ENCODE measurements at regions not wholly inside any gene's neighbourhood (a gene's known extent, or its start where the extent isn't known, plus 50 kb on each side); places are given as distances from the start of the nearest gene placed in this dataset.
"Not testable (repeated sequence)": the region's sequence is repeated elsewhere in the genome, so short reads cannot be mapped to it uniquely, and the experiment has no call there.

- no peak for DNase-seq (ENCODE audit: low spot score)
Observed at GRCh38 chr1:234820597-234820996, 210.6 kb upstream of the IRF2BP2 start.

- DNase-seq (ENCODE audit: low spot score): not testable (repeated sequence)
Observed at GRCh38 chr1:234819845-234820244, 209.9 kb upstream of the IRF2BP2 start.

GRCh38 chr1:234818040-234818387 is 208.0 kb upstream of the IRF2BP2 start:
- DNase-seq (ENCODE audit: low spot score): not testable (repeated sequence)

- not testable (repeated sequence) for DNase-seq (ENCODE audit: low spot score)
Observed at GRCh38 chr1:234817313-234818039, 207.5 kb upstream of the IRF2BP2 start.

GRCh38 chr1:234816864-234817263 is 206.9 kb upstream of the IRF2BP2 start:
- not testable (repeated sequence) for DNase-seq (ENCODE audit: low spot score)

GRCh38 chr1:234816186-234816851 is 206.3 kb upstream of the IRF2BP2 start:
- not testable (repeated sequence) for DNase-seq (ENCODE audit: low spot score)

- not testable (repeated sequence) for DNase-seq (ENCODE audit: low spot score)
Observed at GRCh38 chr1:234815295-234815815, 205.4 kb upstream of the IRF2BP2 start.

- not testable (repeated sequence) for DNase-seq (ENCODE audit: low spot score)
Observed at GRCh38 chr1:234814235-234814634, 204.3 kb upstream of the IRF2BP2 start.

- DNase-seq (ENCODE audit: low spot score): not testable (repeated sequence)
Observed at GRCh38 chr1:234811824-234812223, 201.8 kb upstream of the IRF2BP2 start.

- not testable (repeated sequence) for DNase-seq (ENCODE audit: low spot score)
Observed at GRCh38 chr1:234810726-234811125, 200.7 kb upstream of the IRF2BP2 start.

GRCh38 chr1:234809854-234810245 is 199.9 kb upstream of the IRF2BP2 start:
- not testable (repeated sequence) for DNase-seq (ENCODE audit: low spot score)

- not testable (repeated sequence) for DNase-seq (ENCODE audit: low spot score)
Observed at GRCh38 chr1:234808943-234809853, 199.2 kb upstream of the IRF2BP2 start.

- DNase-seq (ENCODE audit: low spot score): not testable (repeated sequence)
Observed at GRCh38 chr1:234808459-234808858, 198.5 kb upstream of the IRF2BP2 start.

- not testable (repeated sequence) for DNase-seq (ENCODE audit: low spot score)
Observed at GRCh38 chr1:234807705-234808104, 197.7 kb upstream of the IRF2BP2 start.

- DNase-seq (ENCODE audit: low spot score): not testable (repeated sequence)
Observed at GRCh38 chr1:234802586-234802985, 192.6 kb upstream of the IRF2BP2 start.

GRCh38 chr1:234801636-234802035 is 191.7 kb upstream of the IRF2BP2 start:
- not testable (repeated sequence) for DNase-seq (ENCODE audit: low spot score)

- not testable (repeated sequence) for DNase-seq (ENCODE audit: low spot score)
Observed at GRCh38 chr1:234801147-234801546, 191.2 kb upstream of the IRF2BP2 start.

- not testable (repeated sequence) for DNase-seq (ENCODE audit: low spot score)
Observed at GRCh38 chr1:234800563-234800962, 190.6 kb upstream of the IRF2BP2 start.

GRCh38 chr1:234799021-234799689 is 189.2 kb upstream of the IRF2BP2 start:
- DNase-seq (ENCODE audit: low spot score): not testable (repeated sequence)

GRCh38 chr1:234797216-234797615 is 187.2 kb upstream of the IRF2BP2 start:
- not testable (repeated sequence) for DNase-seq (ENCODE audit: low spot score)

- DNase-seq (ENCODE audit: low spot score): not testable (repeated sequence)
Observed at GRCh38 chr1:234796438-234796792, 186.4 kb upstream of the IRF2BP2 start.

Measured in D341Med (cell line).